HG03520 (cell line): ENCODE measurements at regions not wholly inside any gene's neighbourhood (a gene's known extent, or its start where the extent isn't known, plus 50 kb on each side); places are given as distances from the start of the nearest gene placed in this dataset.
"Not testable (repeated sequence)": the region's sequence is repeated elsewhere in the genome, so short reads cannot be mapped to it uniquely, and the experiment has no call there.

Experiments used
- ATAC-seq: cut with Tn5 transposase; IDR thresholded peaks from one replicate; pipeline ENCODE4 v1.9.1; 2021; ENCODE audit warnings: mild to moderate bottlenecking, moderate library complexity; ENCODE audit not compliant: unreplicated experiment

GRCh38 chr5:44756097-44756496, 52.6 kb upstream of the MRPS30 start:
- ATAC-seq: not testable (repeated sequence)

- no peak for ATAC-seq
Observed at GRCh38 chr5:44747396-44747795, 61.4 kb upstream of the MRPS30 start.

GRCh38 chr5:44740660-44741059, 68.1 kb upstream of the MRPS30 start:
- no peak for ATAC-seq

GRCh38 chr5:44729536-44729935, 79.2 kb upstream of the MRPS30 start:
- no peak for ATAC-seq

DNA sequence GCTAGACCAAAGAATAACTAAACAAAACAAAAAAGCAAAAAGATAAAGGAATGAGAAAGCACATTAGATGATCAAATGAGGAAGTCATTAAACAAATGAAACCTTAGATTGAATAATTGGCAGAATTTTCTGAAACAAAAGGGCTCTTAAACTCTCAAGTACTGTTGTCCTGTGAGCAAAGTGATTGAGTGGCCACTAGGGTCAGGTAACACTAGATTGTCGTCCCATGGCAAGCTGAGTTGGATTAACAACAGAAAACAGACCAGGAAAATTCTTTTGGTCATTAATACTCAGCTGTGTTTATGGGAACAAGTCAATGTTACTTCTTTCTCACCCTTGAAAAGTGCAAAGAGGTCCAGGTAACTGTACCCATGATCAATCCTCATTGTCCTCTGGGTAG, 81.6 kb upstream of the MRPS30 start:
- ATAC-seq: no peak

GRCh38 chr5:44719856-44720255, 88.9 kb upstream of the MRPS30 start:
- no peak for ATAC-seq

GRCh38 chr5:44714871-44715561, 93.7 kb upstream of the MRPS30 start:
- no peak for ATAC-seq

GRCh38 chr5:44713446-44713845, 95.3 kb upstream of the MRPS30 start:
- no peak for ATAC-seq

DNA sequence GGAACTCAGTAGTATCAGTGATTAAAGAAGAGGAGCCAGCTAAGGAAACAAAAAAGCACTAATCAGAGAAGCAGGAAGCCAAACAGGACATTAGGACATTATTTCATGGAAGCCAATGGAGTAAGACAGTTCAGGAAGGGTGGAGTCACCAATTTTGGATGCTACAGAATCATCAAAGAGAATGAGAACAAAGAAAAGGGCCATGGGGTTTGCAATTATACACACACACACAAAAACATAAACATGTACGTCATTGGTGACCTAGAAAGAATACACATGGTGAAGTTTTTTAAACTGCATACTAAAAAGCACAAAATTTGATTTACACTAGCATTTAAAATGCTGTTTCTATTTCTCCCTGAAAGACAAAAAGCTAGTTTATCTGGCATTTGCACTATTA, 96.8 kb upstream of the MRPS30 start:
- ATAC-seq: no peak

DNA sequence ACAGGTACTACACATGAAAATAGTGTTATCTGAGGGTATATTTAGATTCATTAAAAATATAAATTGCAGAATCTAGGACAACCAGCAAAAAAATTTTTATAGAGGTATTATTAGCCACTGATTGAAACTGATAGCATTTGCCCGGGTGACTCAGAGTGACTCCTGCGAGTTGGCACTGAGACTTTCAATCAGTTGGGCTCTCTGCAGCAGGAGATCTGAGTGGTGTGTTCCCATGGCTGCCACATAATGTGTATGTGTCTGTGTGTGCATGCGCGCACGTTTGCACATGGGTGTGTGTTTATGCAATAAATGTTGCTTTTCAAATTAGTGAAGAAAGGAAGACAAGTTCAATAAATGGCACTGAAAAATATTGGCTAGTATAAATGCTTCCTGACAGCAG, 100.1 kb upstream of the MRPS30 start:
- ATAC-seq: no peak

- ATAC-seq: no peak
Observed at GRCh38 chr5:44707721-44708120, 101.0 kb upstream of the MRPS30 start.

- ATAC-seq: no peak
Observed at GRCh38 chr5:44697025-44697424, 111.7 kb upstream of the MRPS30 start.

DNA sequence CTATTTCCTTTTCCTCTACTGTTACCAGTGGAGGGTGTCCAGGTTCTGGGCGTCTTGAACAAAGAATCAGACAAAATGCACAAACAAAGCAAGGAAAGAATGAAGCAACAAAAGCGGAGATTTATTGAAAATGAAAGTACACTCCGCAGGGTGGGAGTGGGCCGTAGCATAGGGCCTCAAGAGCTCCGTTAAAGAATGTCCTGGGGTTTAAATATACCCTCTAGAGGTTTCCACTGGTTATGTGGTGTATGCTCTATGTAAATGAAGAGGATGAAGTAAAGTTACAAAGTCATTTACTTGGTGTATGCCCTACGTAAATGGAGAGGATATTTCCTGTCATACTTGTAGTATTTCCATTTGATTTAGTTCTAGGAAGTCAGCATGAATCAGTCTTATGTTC, 113.5 kb upstream of the MRPS30 start:
- ATAC-seq: no peak

DNA sequence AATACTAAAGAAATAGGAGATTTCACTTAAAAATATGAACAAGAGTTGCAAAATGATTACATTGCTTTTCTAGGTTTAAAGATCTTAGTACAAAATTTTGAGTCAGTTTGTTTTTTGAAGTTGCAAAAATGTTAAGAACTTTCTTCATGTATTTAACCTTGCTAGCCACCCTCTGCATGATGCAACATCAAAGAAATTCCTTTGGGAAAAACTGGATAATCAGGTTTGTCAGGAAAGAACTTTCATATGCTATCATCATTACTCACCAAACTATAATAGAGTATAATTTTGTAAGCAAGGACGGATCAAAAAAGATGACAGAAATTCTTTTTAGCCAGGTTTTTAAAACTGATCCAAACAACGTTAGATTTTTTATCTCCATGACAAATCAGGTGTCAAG, 116.9 kb upstream of the MRPS30 start:
- ATAC-seq: no peak

DNA sequence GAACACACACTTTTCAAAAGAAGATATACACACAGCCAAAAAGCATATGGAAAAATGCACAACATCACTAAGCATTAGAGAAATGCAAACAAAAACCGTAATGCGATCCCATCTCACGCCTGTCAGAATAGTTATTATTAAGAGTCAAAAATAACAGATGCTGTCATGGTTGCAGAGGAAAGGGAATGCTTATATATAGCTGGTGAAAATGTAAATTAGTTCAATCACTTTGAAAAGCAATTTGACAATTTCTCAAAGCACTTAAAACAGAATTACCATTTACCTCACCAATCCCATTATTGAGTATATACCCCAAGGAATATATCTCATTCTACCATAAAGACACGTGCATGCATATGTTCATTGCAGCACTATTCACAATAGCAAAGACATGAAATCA, 126.8 kb upstream of the MRPS30 start:
- ATAC-seq: no peak

DNA sequence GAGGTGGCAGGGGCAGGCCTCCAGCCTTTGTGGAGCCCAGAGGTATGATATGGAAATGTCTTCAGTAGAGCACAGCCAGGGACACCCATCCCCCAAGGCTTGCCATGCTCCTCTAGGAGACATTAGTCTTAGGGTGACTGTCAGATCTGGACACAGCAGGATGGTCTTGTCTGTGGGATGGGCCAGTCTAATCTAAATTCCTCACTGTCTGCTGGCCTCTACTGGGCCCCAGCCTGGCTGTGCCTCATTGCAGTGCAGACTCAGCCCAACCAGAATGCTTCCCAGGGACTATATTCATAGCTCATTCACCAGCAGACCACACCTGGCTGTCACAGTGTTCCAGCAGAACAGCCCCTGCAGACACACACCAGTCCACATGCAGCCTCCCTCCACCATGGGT, 129.5 kb upstream of the MRPS30 start:
- no peak for ATAC-seq

GRCh38 chr5:44675296-44675695, 133.5 kb upstream of the MRPS30 start:
- no peak for ATAC-seq

DNA sequence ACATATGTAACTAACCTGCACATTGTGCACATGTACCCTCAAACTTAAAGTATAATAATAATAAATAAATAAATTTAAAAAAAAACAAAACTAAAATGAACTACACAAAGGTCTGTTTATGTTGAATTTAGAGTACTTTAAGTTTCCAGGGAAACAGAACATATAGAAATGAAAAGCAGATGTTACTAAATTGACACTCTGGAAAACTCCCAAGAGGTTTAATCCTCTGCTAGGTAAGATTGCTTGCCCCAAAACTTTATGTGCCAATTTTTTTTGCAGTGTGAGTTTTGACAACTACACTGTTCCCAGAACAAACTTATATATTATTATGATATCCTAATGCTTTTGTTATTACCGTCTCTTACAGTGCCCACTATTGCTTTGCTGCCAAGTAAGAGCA, 134.3 kb upstream of the MRPS30 start:
- no peak for ATAC-seq

DNA sequence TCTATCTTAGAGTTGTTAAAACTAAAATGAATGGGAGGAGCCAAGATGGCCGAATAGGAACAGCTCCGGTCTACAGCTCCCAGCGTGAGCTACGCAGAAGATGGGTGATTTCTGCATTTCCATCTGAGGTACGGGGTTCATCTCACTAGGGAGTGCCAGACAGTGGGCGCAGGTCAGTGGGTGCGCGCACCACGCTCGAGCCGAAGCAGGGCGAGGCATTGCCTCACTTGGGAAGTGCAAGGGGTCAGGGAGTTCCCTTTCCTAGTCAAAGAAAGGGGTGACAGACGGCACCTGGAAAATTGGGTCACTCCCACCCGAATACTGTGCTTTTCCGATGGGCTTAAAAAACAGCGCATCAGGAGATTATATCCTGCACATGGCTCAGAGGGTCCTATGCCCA, 140.3 kb upstream of the MRPS30 start:
- ATAC-seq: not testable (repeated sequence)

DNA sequence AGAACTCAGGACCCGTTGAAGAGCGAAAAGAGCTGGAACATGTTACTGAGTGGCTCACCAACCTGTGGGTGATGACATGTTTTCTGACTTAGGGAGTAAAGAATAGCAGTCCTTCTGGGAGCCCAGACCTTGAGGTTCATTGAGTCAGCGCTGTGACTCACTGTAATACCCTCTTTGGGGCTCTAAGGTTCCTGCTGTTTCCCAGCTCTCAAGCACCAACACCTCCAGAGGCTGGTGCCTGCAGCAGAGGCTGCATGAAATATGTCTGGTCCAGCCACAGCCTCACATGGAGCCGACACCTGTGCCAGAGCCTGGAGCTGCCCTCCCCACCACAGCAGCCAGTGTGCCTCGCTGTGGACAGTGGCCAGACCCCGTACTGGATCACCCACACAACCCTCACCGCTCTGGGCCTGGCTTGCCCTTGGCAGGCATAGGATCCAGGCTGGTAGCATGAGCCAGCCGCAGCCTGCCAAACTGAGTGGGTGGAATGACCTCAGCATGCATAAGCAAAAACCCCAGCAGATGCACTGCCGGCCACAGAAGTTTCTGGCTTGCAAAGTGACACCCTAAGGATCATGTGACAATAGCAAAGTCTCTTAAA, 143.5 kb upstream of the MRPS30 start:
- no peak for ATAC-seq

DNA sequence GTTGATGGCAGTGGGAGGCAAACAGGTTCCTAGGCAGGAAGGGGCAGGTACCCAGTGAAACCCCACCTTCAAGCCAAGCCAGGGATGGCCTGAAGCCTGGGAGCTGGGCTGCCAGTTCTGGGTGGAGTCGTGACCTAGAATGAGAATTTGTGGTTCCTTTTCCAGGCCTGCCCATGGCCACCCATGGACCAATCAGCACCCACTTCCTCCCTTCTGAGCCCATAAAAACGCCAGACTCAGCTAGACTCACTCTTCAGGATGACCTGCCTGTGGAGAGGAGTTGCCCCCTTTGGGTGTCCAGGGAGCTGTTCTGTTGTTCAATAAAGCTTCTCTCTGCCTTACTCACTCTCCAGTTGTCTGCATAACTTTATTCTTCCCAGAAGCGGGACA, 144.0 kb upstream of the MRPS30 start:
- ATAC-seq: no peak

DNA sequence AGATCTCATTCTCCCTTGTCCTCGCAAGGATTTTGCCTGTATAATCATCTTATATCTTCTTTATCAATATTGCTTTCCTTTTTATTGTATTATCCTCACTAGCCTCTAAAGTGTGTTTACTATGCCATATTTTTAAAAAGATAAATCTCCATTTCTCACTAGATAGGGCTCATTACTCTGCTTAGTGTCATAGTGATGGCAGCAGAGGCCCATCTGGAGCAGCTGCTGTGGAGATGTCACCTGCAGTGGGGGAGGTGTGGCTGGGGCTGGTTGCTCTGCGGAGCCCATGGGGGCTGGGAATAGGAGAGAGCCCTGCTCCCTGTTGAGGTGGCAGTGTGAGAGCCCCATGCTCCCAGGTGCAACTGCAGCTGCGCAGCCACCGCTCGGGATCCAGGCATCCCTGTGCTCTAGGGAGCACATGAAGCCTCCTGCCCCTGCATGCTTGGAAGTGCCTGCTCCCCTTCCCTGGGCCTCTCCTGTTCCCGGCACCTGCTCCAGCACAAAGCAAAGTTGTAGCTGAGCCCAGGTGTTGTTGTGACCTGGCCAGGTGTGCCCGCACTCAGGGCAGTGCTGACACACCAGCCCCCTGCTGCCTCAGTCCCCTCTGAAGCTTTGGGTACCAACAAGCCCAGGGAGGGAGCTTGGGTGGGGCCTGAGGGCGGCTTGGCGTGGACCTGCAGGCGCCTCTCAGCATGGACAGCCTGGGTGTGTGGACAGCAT, 144.6 kb upstream of the MRPS30 start:
- no peak for ATAC-seq
